ENCODE measurements at regions not wholly inside any gene's neighbourhood (a gene's known extent, or its start where the extent isn't known, plus 50 kb on each side); places are given as distances from the start of the nearest gene placed in this dataset.

GRCh38 chr12:115335048-115335447, 651.1 kb upstream of the TBX3 start:
- Mint-ChIP-seq H3K27me3 (ENCODE audit: low read depth) (peaks cover 5% of the 10 kb centered on the region), H3K4me3 (no peak overlapping the region), H3K36me3 (ENCODE audit: low read depth) (no peaks in the 10 kb centered on the region), H3K4me1 (peaks cover 38% of the 10 kb centered on the region), H3K27ac (no peak overlapping the region), H3K9me3 (no peaks in the 10 kb centered on the region)
- no peak for TF ChIP-seq CTCF (IDR thresholded peaks at IDR 0.05; ENCODE audit: unreplicated experiment in 3 of 3)

- Mint-ChIP-seq H3K27me3 (ENCODE audit: low read depth) (peaks cover 5% of the 10 kb centered on the region), H3K27ac (peak overlapping the region in 2 of 3 experiments; percentile 28 to 66), H3K4me3 (no peak overlapping the region), H3K36me3 (ENCODE audit: low read depth) (no peaks in the 10 kb centered on the region), H3K4me1 (peaks cover 38% of the 10 kb centered on the region), H3K9me3 (peaks cover 10% of the 10 kb centered on the region)
- no peak for TF ChIP-seq CTCF (IDR thresholded peaks at IDR 0.05; ENCODE audit: unreplicated experiment in 3 of 3)
Measured at GRCh38 chr12:115332945-115333344, 649.0 kb upstream of the TBX3 start.

- Mint-ChIP-seq H3K4me3 (no peak overlapping the region), H3K36me3 (ENCODE audit: low read depth) (no peaks in the 10 kb centered on the region), H3K9me3 (peaks cover 14% of the 10 kb centered on the region), H3K27me3 (ENCODE audit: low read depth) (no peaks in the 10 kb centered on the region), H3K4me1 (peaks cover 28% of the 10 kb centered on the region), H3K27ac (no peak overlapping the region)
- no peak for TF ChIP-seq CTCF (IDR thresholded peaks at IDR 0.05; ENCODE audit: unreplicated experiment in 3 of 3)
Measured at GRCh38 chr12:115325858-115326257, 641.9 kb upstream of the TBX3 start.

GRCh38 chr12:115324949-115325593, 641.1 kb upstream of the TBX3 start:
- TF ChIP-seq CTCF (IDR thresholded peaks at IDR 0.05; ENCODE audit: unreplicated experiment in 3 of 3): no peak
- Mint-ChIP-seq H3K27me3 (ENCODE audit: low read depth) (no peaks in the 10 kb centered on the region), H3K36me3 (ENCODE audit: low read depth) (no peaks in the 10 kb centered on the region), H3K4me3 (no peak overlapping the region), H3K4me1 (peaks cover 35% of the 10 kb centered on the region), H3K27ac (peak overlapping the region; percentile 49 to 77 (median 66)), H3K9me3 (peaks cover 14% of the 10 kb centered on the region)

- no peaks in the 10 kb centered on the region for H3K36me3 Mint-ChIP-seq (ENCODE audit: low read depth)
- peaks cover 3% of the 10 kb centered on the region for H3K9me3 Mint-ChIP-seq
- TF ChIP-seq CTCF (IDR thresholded peaks at IDR 0.05; ENCODE audit: unreplicated experiment in 3 of 3): no peak
- H3K27ac Mint-ChIP-seq: no peak overlapping the region
- H3K4me3 Mint-ChIP-seq: no peak overlapping the region
- H3K4me1 Mint-ChIP-seq: peaks cover 43% of the 10 kb centered on the region
- H3K27me3 Mint-ChIP-seq (ENCODE audit: low read depth): no peaks in the 10 kb centered on the region
Measured at GRCh38 chr12:115323223-115323905, 639.4 kb upstream of the TBX3 start.

- peaks cover under 1% of the 10 kb centered on the region for H3K9me3 Mint-ChIP-seq
- no peaks in the 10 kb centered on the region for H3K36me3 Mint-ChIP-seq (ENCODE audit: low read depth)
- H3K27ac Mint-ChIP-seq: peak overlapping the region in 2 of 3 experiments; percentile 22 to 30
- no peak for TF ChIP-seq CTCF (IDR thresholded peaks at IDR 0.05; ENCODE audit: unreplicated experiment in 3 of 3)
- no peak overlapping the region for H3K4me3 Mint-ChIP-seq
- H3K27me3 Mint-ChIP-seq (ENCODE audit: low read depth): no peaks in the 10 kb centered on the region
- peaks cover 43% of the 10 kb centered on the region for H3K4me1 Mint-ChIP-seq
Measured at GRCh38 chr12:115322275-115322674, 638.3 kb upstream of the TBX3 start.
